KBM-7 (cell line): ENCODE measurements at regions not wholly inside any gene's neighbourhood (a gene's known extent, or its start where the extent isn't known, plus 50 kb on each side); places are given as distances from the start of the nearest gene placed in this dataset.
"Not testable (repeated sequence)": the region's sequence is repeated elsewhere in the genome, so short reads cannot be mapped to it uniquely, and the experiment has no call there.

ENCODE experiments used
- DNase-seq: peaks from one replicate; pipeline ENCODE4 v3.0.0-alpha.2; 2015
- in situ Hi-C: fragments of 300-500 bp; cut with MboI; formaldehyde crosslinking; loops from 2 replicates; pipeline ENCODE4 v1.14.3; 2020; ENCODE audit warnings: low sequenced_read_pairs, low pct_unique_long_range_greater_than_20kb, mixed read lengths

DNA sequence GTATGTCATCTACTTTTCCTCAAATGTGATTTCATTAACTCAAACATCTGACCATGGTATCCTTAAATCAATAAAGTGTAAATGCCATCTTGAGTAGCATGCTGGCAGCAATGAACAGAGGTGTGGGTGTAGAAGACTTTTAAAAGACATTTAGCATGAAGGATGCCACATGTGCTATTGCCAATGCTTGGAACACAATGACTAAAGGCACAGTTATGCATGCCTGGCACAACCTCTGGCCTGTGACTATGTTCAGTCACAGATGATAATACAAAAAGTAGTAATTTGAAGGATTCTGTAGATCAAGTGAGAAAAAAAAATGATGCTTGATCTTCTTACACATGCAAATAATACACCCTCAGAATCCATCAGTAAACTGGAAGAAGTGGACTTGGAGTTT, 938.9 kb upstream of the ADGRL4 start:
- no peak for DNase-seq
- in situ Hi-C loops = no loop called here

GRCh38 chr1:79929356-79929755, 922.8 kb upstream of the ADGRL4 start:
- no peak for DNase-seq
- in situ Hi-C loops = no loop called here

DNA sequence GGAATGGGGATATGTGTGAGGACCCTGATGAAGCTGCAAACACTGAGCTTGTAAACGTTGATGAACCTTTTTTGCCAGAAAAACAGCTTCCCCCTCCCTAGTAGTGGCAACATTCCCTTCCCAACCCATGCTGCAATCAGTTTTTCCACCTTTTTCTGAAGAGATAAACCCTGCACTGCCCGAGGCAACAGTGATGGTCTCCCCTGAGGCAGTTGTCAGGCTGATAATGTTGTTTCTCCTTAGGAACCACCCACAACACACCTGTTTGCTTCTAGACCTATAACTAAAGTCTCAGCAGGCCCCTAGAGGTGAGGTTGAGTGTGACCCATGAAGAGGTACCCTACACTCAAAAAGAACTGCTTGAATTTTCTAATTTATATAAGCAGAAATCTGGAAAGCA, 922.4 kb upstream of the ADGRL4 start:
- in situ Hi-C loops = no loop called here
- DNase-seq = no peak

DNA sequence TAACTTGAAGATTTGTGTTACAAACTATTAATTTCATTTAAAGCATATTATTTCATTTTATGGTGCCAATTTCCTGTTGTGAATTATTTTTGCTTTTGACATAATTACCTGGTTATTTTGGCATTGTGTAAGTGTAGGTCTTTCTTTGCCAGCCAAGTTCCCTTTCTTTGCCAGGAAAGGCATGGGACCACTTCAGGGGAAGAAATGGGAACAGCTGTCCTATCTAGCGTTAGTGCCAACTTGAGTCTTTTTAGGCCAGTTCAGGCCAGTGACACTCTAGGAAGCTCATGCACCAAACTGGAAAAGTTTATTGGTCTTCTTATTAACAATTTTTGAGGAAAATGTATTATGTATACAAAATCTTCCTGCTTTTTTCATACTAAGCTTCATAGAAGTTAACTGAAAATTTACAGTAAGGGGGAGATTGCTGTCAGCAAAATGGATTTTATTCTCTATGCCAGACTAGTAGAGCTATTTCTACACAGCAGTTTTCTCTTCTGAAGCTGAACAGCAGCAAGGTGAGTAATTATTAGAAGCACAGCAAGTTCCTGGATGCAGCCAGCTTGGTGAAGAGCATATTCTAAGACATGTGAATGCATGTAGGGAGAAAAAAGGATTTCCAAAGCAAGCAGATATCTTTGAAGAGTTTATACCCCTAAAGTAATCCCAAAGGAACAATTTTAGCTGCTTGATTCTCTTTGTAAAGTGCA, 914.6 kb upstream of the ADGRL4 start:
- no peak for DNase-seq

GRCh38 chr1:79914896-79915295, 908.4 kb upstream of the ADGRL4 start:
- no peak for DNase-seq
- in situ Hi-C loops = no loop called here

More for the DNA sequence above, 914.6 kb upstream of the ADGRL4 start:
- in situ Hi-C loops = no loop called here

- DNase-seq = no peak
- in situ Hi-C loops = no loop called here
Observed at GRCh38 chr1:79912813-79913212, 906.3 kb upstream of the ADGRL4 start.

DNA sequence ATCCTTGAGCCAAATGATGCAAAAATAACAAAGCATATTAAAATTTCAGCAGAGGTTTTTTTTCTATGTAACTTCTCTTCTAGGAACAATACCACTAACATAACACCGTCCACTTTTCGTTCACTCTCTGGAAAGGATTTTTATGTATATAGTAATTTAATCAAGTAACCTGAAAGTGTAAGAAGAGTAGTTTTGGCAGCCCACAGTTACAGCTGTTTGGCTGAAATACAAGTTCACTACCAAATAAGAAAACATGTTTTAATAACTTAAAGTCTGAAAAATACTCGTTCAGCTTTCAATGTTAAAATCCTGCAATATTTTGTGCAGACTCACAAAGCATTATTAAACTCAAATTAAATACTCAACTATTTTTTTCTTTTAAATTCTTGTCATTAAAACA, 896.8 kb upstream of the ADGRL4 start:
- in situ Hi-C loops = no loop called here
- DNase-seq = no peak

GRCh38 chr1:79902418-79902817, 895.9 kb upstream of the ADGRL4 start:
- in situ Hi-C loops = no loop called here
- no peak for DNase-seq

DNA sequence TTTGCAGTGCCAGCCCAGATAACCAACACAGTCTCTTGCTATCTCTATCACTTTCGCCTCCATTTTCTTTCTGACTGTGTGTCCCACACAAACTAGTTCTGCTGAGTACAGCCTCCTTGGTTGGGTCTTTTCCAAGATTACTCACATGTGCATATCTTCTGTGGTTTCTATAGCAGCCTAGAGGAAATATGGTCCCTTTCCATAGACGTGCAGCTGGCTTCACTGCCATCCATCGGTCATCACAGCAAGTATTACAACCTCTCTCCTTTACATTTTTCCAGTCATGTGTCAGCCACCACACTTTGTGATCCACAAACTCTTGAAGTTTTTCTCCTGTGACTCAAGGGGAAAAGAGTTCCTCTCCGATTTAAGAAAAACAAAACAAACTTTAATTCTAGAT, 893.4 kb upstream of the ADGRL4 start:
- DNase-seq = no peak
- in situ Hi-C loops = no loop called here

- in situ Hi-C loops = no loop called here
- DNase-seq = no peak
Observed at GRCh38 chr1:79896140-79896539, 889.6 kb upstream of the ADGRL4 start.

GRCh38 chr1:79895573-79895972, 889.0 kb upstream of the ADGRL4 start:
- DNase-seq = no peak
- in situ Hi-C loops = no loop called here

- DNase-seq, in situ Hi-C loops: not testable (repeated sequence)
Observed at GRCh38 chr1:79894129-79894528, 887.6 kb upstream of the ADGRL4 start.

DNA sequence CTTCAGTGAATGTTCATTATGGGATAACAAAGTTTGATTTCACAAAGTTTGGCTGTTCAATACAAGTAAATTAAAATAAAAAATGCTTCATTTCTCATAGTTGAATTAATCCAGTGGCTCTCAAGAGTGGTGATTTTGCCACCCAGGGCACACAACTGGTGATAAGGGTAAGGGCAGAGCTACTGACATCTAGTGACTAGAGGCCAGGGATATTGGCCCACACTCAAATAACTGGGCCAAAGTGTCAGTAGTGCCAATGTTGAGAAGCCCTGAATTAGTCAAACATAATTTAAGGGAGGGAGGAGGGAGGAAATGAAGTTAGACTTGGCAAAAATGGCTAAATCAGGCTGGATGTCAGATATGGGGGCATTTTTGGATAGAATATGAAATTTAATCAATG, 880.5 kb upstream of the ADGRL4 start:
- in situ Hi-C loops = no loop called here
- DNase-seq = no peak

DNA sequence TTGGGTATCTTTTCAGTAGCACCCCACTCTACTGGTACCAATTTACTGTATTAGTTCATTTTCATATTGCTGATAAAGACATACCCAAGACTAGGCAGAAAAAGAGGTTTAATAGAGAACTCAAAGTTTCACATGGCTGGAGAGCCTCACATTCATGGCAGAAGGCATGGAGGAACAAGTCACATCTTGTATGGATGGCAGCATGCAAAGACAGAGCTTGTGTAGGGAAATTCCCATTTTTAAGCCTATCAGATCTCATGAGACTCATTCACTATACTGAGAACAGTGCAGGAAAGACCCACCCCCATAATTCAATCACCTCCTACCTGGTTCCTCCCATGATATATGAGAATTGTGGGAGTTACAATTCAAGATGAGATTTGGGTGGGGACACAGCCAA, 878.6 kb upstream of the ADGRL4 start:
- in situ Hi-C loops = no loop called here
- no peak for DNase-seq

- in situ Hi-C loops = no loop called here
- no peak for DNase-seq
Observed at GRCh38 chr1:79877086-79877485, 870.6 kb upstream of the ADGRL4 start.

DNA sequence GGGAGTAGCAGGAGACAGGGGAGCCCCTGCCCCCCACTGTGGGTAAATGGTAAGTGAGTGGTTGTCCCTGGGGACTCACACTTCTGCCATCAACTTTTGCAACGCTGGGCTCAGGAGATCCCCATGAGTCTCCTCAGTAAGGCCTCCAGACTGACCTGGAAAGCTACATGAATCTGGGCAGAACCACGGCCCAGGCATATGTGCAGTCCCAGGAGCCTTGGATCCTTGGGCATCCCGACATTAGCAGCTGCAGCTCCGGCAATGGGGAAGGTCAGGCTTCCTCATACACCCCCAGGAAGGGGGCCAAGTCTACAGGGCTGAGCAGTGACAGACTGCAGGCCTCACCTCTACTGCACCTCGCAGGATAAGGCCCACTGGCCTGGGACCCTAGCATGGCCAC, 868.7 kb upstream of the ADGRL4 start:
- no peak for DNase-seq
- in situ Hi-C loops = no loop called here

- DNase-seq = no peak
Observed at GRCh38 chr1:79874289-79874688, 867.8 kb upstream of the ADGRL4 start.

DNA sequence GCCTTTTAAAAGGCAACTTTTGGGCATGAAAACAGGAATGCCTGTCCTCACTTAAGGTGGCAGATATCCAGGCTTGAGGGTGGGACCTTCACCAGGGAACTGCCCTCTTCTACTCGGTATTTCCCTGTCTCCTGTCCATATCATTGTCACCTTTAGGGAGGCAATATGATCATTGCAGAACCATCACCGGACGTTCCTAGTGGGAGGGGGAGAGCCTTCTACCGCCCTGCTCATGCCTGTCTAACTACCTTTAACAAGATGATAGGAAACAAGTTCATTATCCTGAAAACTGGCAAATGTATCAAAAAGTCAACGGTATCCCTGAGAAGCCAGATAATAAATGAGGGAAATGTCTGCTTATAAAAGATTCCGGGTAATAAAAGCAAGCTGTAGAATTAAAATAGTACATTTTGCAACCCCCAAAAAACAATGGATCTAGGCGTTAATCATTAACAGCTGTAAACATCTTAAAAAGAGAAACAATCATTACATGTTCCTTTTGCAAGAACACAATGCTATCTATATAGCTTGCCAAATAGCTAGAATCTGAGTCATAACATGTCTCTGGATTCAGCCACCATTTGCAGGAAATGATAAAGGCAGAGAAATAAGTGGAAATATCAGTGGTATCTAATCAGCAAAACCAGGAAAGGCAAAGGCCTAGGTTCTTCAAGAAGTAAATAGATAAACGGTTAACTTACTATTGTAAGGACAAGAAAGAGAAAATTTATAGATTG, 852.9 kb upstream of the ADGRL4 start:
- DNase-seq = no peak
- in situ Hi-C loops = no loop called here

More at GRCh38 chr1:79874289-79874688, 867.8 kb upstream of the ADGRL4 start:
- in situ Hi-C loops = no loop called here

- no peak for DNase-seq
- in situ Hi-C loops = no loop called here
Observed at GRCh38 chr1:79852004-79852403, 845.5 kb upstream of the ADGRL4 start.

DNA sequence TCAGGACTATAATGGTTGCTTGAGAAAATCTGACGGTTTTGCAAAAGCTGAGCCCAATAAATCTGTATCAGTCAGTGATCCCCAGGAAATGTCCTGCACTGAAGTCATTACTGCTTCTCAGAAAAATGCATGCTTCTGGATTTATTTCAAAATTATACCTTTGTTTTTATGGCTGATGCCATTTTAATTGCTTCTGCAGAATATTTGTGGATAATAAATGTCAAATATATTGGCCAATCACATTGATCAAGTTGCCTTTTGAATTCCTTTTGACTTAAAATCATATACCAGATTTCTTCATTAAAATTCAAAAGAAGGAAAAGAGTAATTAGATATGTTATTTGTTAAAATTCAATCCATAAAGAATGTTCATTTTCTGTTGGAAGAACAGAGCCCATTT, 842.9 kb upstream of the ADGRL4 start:
- no peak for DNase-seq
- in situ Hi-C loops = no loop called here

GRCh38 chr1:79848316-79848715, 841.8 kb upstream of the ADGRL4 start:
- no peak for DNase-seq
- in situ Hi-C loops = no loop called here
